HepG2 (cell line): ENCODE measurements at regions not wholly inside any gene's neighbourhood (a gene's known extent, or its start where the extent isn't known, plus 50 kb on each side); places are given as distances from the start of the nearest gene placed in this dataset.

Experiments
- ATAC-seq: fragments of 200-7000 bp; cut with Tn5 transposase; 3 replicates; pipeline ENCODE4 v1.9.1; 2020; ENCODE audit warnings: mild to moderate bottlenecking, moderate library complexity
- BruUV-seq: library from RNA; stranded (reverse); fragments of 400-500 nt; replicated peaks from 2 replicates; lab custom pipeline; 2021; lab: Mats Ljungman, UMichigan
- CTCF ChIA-PET: fragments of 300-600 bp; formaldehyde crosslinking; extraction: SDS; loops from one replicate; lab custom pipeline; 2021; ENCODE audit warnings: low total read pairs, inconsistent platforms, low intra/inter-chr PET ratio; lab: Yijun Ruan, JAX
- POLR2A ChIA-PET: fragments of 350-600 bp; sonication (Branson Sonifier 250); formaldehyde crosslinking; loops from one replicate; lab custom pipeline; 2020; ENCODE audit warnings: antibody characterized with exemption, inconsistent platforms; lab: Yijun Ruan, JAX
- DNase-seq: peaks from one replicate; pipeline ENCODE4 v3.0.0-alpha.2; 2015; ENCODE audit warnings: low spot score
- FAIRE-seq: peaks from 3 replicates; lab custom pipeline; 2011; peaks lifted over from hg19 to GRCh38; lab: Jason Lieb, UNC
- H2AFZ ChIP-seq: one replicate; pipeline ENCODE4 v1.6.1; 2011; ENCODE audit warnings: low read length, inconsistent platforms
- H3K27ac ChIP-seq: fragments of 300-600 bp; 3 replicates; pipeline ENCODE4 v1.8.0; 2011; ENCODE audit warnings: mixed run types, mild to moderate bottlenecking, mixed read lengths, low read length, inconsistent platforms; ENCODE audit not compliant: insufficient read depth; ENCODE audit errors: extremely low read length
- H3K27me3 ChIP-seq, 2 experiments: fragments of 200-600 bp in 1 of 2; 2 replicates in 1 of 2; 3 replicates in 1 of 2; pipeline versions ENCODE4 v1.6.0 to v1.8.0; 2011; ENCODE audit warnings: low read length in 2 of 2, mild to moderate bottlenecking in 2 of 2, moderate library complexity in 2 of 2, inconsistent platforms in 1 of 2; ENCODE audit not compliant: insufficient read depth in 2 of 2, control insufficient read depth in 1 of 2
- H3K36me3 ChIP-seq, 2 experiments: fragments of 200-600 bp in 1 of 2; replicated peaks in 1 of 2; 2 replicates in 1 of 2; 3 replicates in 1 of 2; pipeline versions ENCODE4 v1.5.1 to v1.8.0; 2011; ENCODE audit warnings: low read length in 2 of 2, inconsistent platforms in 1 of 2; ENCODE audit not compliant: insufficient read depth in 2 of 2, control insufficient read depth in 1 of 2
- H3K4me1 ChIP-seq: 2 replicates; pipeline ENCODE4 v1.5.1; 2012; ENCODE audit warnings: low read length, inconsistent platforms; ENCODE audit not compliant: insufficient read depth
- H3K4me2 ChIP-seq: 2 replicates; pipeline ENCODE4 v1.6.0; 2011; ENCODE audit warnings: low read depth, low read length, inconsistent platforms
- H3K4me3 ChIP-seq, 3 experiments: fragments of 200-600 bp in 1 of 3; sonication (generic), shearing (Covaris generic) in 1 of 3; replicated peaks in 1 of 3; 2 replicates each; pipeline ENCODE4 v1.5.1; 2011 to 2016; ENCODE audit warnings: low read length in 3 of 3, inconsistent platforms in 2 of 3, low read depth in 2 of 3, mild to moderate bottlenecking in 2 of 3, control low read depth in 1 of 3, mixed read lengths in 1 of 3; ENCODE audit not compliant: insufficient read depth in 1 of 3
- H3K79me2 ChIP-seq: one replicate; pipeline ENCODE4 v1.6.1; 2011; ENCODE audit warnings: low read length, inconsistent platforms; ENCODE audit not compliant: insufficient read depth
- H3K9ac ChIP-seq: 2 replicates; pipeline ENCODE4 v1.6.0; 2011; ENCODE audit warnings: mild to moderate bottlenecking, low read depth, low read length, inconsistent platforms; ENCODE audit not compliant: insufficient read depth
- H3K9me3 ChIP-seq: 2 replicates; pipeline ENCODE4 v1.5.1; 2012; ENCODE audit warnings: mild to moderate bottlenecking, low read length
- H4K20me1 ChIP-seq: 2 replicates; pipeline ENCODE4 v1.6.0; 2011; ENCODE audit warnings: inconsistent platforms, mild to moderate bottlenecking, low read length, moderate library complexity; ENCODE audit not compliant: insufficient read depth
- CHD2 ChIP-seq: IDR thresholded peaks from 2 replicates; pipeline ENCODE4 v1.6.1; 2011; ENCODE audit warnings: low read depth, low read length, improper control_type of control experiment
- ELF1 ChIP-seq: sonication (generic); formaldehyde crosslinking; IDR thresholded peaks from 2 replicates; pipeline ENCODE4 v1.4.0; 2020; ENCODE audit warnings: missing genetic modification reagents
- FOXP1 ChIP-seq, 2 experiments: fragments of 450-650 bp in 1 of 2; IDR thresholded peaks; 2 replicates each; pipeline ENCODE4 v1.6.1; 2017 to 2018; ENCODE audit warnings: antibody characterized with exemption in 1 of 2
- ZNF616 ChIP-seq: sonication (generic); formaldehyde crosslinking; IDR thresholded peaks from 2 replicates; pipeline ENCODE4 v1.5.0; 2020; ENCODE audit warnings: low read depth, mild to moderate bottlenecking, missing genetic modification reagents
- ZNF782 ChIP-seq: sonication (generic); formaldehyde crosslinking; IDR thresholded peaks from 2 replicates; pipeline ENCODE4 v1.4.0; 2020; ENCODE audit warnings: missing genetic modification reagents, mild to moderate bottlenecking, borderline replicate concordance
- WGBS: methylation state at CpG from one replicate; pipeline ENCODE4 v1.1.6; 2017; ENCODE audit warnings: low lambda C conversion rate; 5-methylcytosine and 5-hydroxymethylcytosine counted together
- in situ Hi-C: cut with HindIII; loops from 2 replicates; pipeline ENCODE4 v1.10.0; 2017; ENCODE audit warnings: low pct_unique_long_range_greater_than_20kb; ENCODE audit not compliant: extremely low pct_ligation_motif_present
- intact Hi-C: fragments of 100-400 bp; cut with micrococcal nuclease; formaldehyde crosslinking; loops from one replicate; pipeline ENCODE4 v1.10.0; 2022; ENCODE audit not compliant: unreplicated experiment
- TF ChIP-seq, protein P1 (sequence below): sonication (generic); formaldehyde crosslinking; IDR thresholded peaks from 2 replicates; pipeline ENCODE4 v1.9.0; 2021; ENCODE audit warnings: mild to moderate bottlenecking, missing genetic modification reagents
- TF ChIP-seq, protein P2 (sequence below): IDR thresholded peaks from 2 replicates; pipeline ENCODE4 v1.6.1; 2018; ENCODE audit warnings: missing genetic modification reagents
- TF ChIP-seq, protein P3 (sequence below): sonication (generic); formaldehyde crosslinking; IDR thresholded peaks from 2 replicates; pipeline ENCODE4 v1.5.0; 2020; ENCODE audit warnings: missing genetic modification reagents, mild to moderate bottlenecking, borderline replicate concordance

DNA sequence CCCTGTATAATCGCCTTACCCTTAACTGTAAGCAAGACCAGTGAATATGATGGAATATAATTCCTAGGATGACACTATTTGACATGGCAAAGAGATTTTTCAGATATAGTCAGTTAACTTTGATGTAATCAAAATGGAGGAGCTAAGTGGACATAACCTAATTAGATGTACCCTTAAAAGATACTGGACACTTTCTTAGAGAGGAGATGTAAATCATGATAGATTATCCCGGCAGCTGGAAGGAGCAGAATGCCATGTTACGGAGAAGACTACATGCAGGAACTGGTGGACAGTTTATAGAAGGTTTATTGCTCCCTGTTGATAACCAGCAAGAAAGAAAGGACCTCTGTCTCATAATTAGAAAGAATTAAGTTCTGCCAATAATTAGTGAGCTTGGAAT is 1142.9 kb downstream of the SI start (continued):
- no peak for TF ChIP-seq ZNF782 (CRISPR knock-in tag)

DNA sequence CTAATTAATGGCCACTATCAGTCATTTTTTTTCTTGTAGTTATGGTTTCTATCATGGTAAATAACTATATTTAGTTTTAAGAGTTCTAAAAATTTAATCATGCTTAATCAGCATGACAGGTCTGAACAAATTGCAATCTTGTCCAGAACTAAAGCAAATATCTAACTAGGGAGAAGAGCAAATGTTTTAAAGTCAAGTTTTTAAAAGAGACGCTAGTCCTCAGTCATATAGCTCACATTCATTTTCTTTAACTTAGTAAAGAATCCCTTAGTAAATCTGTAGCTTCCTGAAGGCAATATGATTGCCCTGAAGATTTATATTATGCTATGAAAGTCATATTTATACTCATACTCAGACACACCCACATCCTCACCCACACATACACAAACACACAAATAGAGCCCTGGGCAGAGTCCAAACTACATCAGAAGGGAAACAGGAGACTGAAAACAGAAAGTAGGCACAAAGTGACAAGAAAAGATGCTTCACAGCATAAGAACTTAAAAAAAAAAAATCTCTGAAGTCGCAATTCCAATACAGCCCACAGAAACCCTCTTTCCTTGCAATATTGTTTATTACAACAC is 1149.1 kb downstream of the SI start:
- DNase-seq (no peak), FAIRE-seq (no peak), ATAC-seq (no peak)
- Histone ChIP-seq H2AFZ (no peak overlapping the region), H3K4me1 (no peaks in the 10 kb centered on the region), H3K79me2 (no peaks in the 10 kb centered on the region), H4K20me1 (no peaks in the 10 kb centered on the region), H3K9me3 (no peaks in the 10 kb centered on the region), H3K4me3 (no peak overlapping the region), H3K27me3 (no peaks in the 10 kb centered on the region), H3K27ac (no peak overlapping the region), H3K9ac (no peak overlapping the region), H3K36me3 (no peaks in the 10 kb centered on the region), H3K4me2 (no peak overlapping the region)
- no TSS peak for BruUV-seq
- 1% methylated on average over 2 of the region's 2 CpGs for WGBS
- intact Hi-C loops, result no loop called here
- CTCF ChIA-PET, result no interaction called here
- in situ Hi-C loops, result no loop called here
- POLR2A ChIA-PET, result no interaction called here
- TF ChIP-seq, protein P1, sequence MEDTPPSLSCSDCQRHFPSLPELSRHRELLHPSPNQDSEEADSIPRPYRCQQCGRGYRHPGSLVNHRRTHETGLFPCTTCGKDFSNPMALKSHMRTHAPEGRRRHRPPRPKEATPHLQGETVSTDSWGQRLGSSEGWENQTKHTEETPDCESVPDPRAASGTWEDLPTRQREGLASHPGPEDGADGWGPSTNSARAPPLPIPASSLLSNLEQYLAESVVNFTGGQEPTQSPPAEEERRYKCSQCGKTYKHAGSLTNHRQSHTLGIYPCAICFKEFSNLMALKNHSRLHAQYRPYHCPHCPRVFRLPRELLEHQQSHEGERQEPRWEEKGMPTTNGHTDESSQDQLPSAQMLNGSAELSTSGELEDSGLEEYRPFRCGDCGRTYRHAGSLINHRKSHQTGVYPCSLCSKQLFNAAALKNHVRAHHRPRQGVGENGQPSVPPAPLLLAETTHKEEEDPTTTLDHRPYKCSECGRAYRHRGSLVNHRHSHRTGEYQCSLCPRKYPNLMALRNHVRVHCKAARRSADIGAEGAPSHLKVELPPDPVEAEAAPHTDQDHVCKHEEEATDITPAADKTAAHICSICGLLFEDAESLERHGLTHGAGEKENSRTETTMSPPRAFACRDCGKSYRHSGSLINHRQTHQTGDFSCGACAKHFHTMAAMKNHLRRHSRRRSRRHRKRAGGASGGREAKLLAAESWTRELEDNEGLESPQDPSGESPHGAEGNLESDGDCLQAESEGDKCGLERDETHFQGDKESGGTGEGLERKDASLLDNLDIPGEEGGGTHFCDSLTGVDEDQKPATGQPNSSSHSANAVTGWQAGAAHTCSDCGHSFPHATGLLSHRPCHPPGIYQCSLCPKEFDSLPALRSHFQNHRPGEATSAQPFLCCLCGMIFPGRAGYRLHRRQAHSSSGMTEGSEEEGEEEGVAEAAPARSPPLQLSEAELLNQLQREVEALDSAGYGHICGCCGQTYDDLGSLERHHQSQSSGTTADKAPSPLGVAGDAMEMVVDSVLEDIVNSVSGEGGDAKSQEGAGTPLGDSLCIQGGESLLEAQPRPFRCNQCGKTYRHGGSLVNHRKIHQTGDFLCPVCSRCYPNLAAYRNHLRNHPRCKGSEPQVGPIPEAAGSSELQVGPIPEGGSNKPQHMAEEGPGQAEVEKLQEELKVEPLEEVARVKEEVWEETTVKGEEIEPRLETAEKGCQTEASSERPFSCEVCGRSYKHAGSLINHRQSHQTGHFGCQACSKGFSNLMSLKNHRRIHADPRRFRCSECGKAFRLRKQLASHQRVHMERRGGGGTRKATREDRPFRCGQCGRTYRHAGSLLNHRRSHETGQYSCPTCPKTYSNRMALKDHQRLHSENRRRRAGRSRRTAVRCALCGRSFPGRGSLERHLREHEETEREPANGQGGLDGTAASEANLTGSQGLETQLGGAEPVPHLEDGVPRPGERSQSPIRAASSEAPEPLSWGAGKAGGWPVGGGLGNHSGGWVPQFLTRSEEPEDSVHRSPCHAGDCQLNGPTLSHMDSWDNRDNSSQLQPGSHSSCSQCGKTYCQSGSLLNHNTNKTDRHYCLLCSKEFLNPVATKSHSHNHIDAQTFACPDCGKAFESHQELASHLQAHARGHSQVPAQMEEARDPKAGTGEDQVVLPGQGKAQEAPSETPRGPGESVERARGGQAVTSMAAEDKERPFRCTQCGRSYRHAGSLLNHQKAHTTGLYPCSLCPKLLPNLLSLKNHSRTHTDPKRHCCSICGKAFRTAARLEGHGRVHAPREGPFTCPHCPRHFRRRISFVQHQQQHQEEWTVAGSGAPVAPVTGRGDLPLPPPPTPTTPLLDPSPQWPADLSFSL (CRISPR knock-in tag), result no peak
- TF ChIP-seq CHD2 (no peak), ZNF616 (no peak), ELF1 (CRISPR knock-in tag) (no peak), FOXP1 (IDR thresholded peaks at IDR 0.05) (no peak), FOXP1 (CRISPR knock-in tag; IDR thresholded peaks at IDR 0.05) (no peak)
- TF ChIP-seq, protein P2, sequence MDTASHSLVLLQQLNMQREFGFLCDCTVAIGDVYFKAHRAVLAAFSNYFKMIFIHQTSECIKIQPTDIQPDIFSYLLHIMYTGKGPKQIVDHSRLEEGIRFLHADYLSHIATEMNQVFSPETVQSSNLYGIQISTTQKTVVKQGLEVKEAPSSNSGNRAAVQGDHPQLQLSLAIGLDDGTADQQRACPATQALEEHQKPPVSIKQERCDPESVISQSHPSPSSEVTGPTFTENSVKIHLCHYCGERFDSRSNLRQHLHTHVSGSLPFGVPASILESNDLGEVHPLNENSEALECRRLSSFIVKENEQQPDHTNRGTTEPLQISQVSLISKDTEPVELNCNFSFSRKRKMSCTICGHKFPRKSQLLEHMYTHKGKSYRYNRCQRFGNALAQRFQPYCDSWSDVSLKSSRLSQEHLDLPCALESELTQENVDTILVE (CRISPR knock-in tag), result no peak
- TF ChIP-seq, protein P3, sequence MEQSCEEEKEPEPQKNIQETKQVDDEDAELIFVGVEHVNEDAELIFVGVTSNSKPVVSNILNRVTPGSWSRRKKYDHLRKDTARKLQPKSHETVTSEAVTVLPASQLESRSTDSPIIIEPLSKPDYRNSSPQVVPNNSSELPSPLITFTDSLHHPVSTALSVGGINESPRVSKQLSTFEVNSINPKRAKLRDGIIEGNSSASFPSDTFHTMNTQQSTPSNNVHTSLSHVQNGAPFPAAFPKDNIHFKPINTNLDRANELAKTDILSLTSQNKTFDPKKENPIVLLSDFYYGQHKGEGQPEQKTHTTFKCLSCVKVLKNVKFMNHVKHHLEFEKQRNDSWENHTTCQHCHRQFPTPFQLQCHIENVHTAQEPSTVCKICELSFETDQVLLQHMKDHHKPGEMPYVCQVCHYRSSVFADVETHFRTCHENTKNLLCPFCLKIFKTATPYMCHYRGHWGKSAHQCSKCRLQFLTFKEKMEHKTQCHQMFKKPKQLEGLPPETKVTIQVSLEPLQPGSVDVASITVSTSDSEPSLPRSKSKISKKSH, result no peak
